HEK293T (cell line): ENCODE measurements at regions not wholly inside any gene's neighbourhood (a gene's known extent, or its start where the extent isn't known, plus 50 kb on each side); places are given as distances from the start of the nearest gene placed in this dataset.

ENCODE experiments used
- ARNT ChIP-seq: fragments of 450-650 bp; IDR thresholded peaks from 2 replicates; pipeline ENCODE4 v1.6.1; 2017; ENCODE audit warnings: mild to moderate bottlenecking
- BHLHE40 ChIP-seq: fragments of 450-650 bp; IDR thresholded peaks from 2 replicates; pipeline ENCODE4 v1.6.1; 2016; ENCODE audit warnings: mild to moderate bottlenecking, moderate library complexity, borderline replicate concordance
- CTBP1 ChIP-seq: fragments of 450-650 bp; IDR thresholded peaks from 2 replicates; pipeline ENCODE4 v1.6.1; 2016; ENCODE audit warnings: borderline replicate concordance
- FOXA1 ChIP-seq: fragments of 450-650 bp; IDR thresholded peaks from 2 replicates; pipeline ENCODE4 v1.6.1; 2016; ENCODE audit warnings: mild to moderate bottlenecking
- FOXK2 ChIP-seq: fragments of 450-650 bp; IDR thresholded peaks from 2 replicates; pipeline ENCODE4 v1.6.1; 2016; ENCODE audit warnings: mild to moderate bottlenecking
- FOXM1 ChIP-seq: fragments of 450-650 bp; IDR thresholded peaks from 2 replicates; pipeline ENCODE4 v1.6.1; 2017; ENCODE audit warnings: mild to moderate bottlenecking, borderline replicate concordance
- HDGF ChIP-seq: fragments of 450-650 bp; IDR thresholded peaks from 2 replicates; pipeline ENCODE4 v1.6.1; 2017; ENCODE audit warnings: antibody characterized with exemption, borderline replicate concordance
- SP1 ChIP-seq: fragments of 450-650 bp; IDR thresholded peaks from 2 replicates; pipeline ENCODE4 v1.6.1; 2017
- TARDBP ChIP-seq: fragments of 450-650 bp; IDR thresholded peaks from 2 replicates; pipeline ENCODE4 v1.6.1; 2016
- ZNF384 ChIP-seq: fragments of 450-650 bp; IDR thresholded peaks from 2 replicates; pipeline ENCODE4 v1.6.1; 2016
- TF ChIP-seq, protein P1 (sequence below): fragments of 450-650 bp; IDR thresholded peaks from 2 replicates; pipeline ENCODE4 v1.6.1; 2016

DNA sequence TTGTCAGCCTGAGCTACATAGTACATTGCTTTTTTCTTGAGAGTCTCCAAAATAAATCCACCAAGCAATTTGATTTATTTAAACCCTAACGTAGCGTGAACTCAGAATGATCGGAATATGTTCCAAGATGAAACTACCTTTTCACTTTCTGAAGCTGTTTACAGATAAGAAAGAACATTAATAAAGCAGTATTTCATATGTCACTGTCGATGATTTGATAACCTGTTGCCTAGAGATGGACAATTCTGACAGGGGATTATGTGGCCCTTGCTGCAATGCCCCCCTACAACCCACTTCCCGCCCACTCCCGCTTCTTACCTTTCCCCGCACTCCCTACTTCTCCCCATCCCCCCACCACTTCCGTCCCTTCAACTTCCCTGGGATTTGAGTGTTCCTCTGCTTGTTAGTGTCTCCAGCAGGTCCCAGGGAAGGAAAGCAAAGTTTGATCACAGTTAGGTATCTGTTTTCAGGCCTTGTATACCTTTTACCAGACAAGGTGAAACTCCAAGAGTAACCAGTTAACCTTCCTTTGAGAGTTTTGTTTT lies 229.2 kb upstream of the HMGA2 start:
- no peak for TF ChIP-seq SP1
- no peak for TF ChIP-seq HDGF
- TF ChIP-seq FOXK2, result no peak
- TF ChIP-seq BHLHE40, result no peak
- TF ChIP-seq, protein P1, sequence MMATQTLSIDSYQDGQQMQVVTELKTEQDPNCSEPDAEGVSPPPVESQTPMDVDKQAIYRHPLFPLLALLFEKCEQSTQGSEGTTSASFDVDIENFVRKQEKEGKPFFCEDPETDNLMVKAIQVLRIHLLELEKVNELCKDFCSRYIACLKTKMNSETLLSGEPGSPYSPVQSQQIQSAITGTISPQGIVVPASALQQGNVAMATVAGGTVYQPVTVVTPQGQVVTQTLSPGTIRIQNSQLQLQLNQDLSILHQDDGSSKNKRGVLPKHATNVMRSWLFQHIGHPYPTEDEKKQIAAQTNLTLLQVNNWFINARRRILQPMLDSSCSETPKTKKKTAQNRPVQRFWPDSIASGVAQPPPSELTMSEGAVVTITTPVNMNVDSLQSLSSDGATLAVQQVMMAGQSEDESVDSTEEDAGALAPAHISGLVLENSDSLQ, result no peak
- no peak for TF ChIP-seq FOXM1
- no peak for TF ChIP-seq TARDBP
- TF ChIP-seq CTBP1, result no peak
- TF ChIP-seq ZNF384, result no peak
- TF ChIP-seq FOXA1, result no peak
- no peak for TF ChIP-seq ARNT
